ENCODE measurements at regions not wholly inside any gene's neighbourhood (a gene's known extent, or its start where the extent isn't known, plus 50 kb on each side); places are given as distances from the start of the nearest gene placed in this dataset.

DNA sequence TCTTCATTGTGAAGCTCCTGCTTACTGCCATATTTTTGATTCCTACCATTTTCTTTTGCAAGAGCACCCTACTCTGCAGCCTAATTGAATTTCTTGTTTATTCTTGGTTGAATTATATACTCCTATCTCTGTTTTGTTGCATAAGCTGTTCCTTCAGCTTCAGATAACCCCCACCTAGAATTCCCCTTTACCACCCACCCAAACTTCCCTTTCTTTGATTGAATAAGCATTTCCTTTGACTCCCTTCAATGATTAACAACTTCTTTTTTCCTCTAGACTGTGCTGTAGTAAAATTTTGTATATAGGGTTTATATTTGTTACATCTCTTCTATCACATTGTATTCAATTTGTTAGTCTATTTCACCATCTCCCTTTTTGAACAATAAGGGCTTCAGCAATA, 168.1 kb downstream of the GPR37 start:
- no peaks in the 10 kb centered on the region for H3K36me3 ChIP-seq
- H3K4me1 ChIP-seq: no peaks in the 10 kb centered on the region
- H3K9me3 ChIP-seq: no peaks in the 10 kb centered on the region
- intact Hi-C loops (cut with DNase I): no loop called here
- no peak overlapping the region for H3K4me3 ChIP-seq
- H3K27ac ChIP-seq: no peak overlapping the region
- no peak for DNase-seq (ENCODE audit: low spot score in 2 of 2)
- TF ChIP-seq CTCF (IDR thresholded peaks at IDR 0.05): no peak
- H3K27me3 ChIP-seq: no peaks in the 10 kb centered on the region

DNA sequence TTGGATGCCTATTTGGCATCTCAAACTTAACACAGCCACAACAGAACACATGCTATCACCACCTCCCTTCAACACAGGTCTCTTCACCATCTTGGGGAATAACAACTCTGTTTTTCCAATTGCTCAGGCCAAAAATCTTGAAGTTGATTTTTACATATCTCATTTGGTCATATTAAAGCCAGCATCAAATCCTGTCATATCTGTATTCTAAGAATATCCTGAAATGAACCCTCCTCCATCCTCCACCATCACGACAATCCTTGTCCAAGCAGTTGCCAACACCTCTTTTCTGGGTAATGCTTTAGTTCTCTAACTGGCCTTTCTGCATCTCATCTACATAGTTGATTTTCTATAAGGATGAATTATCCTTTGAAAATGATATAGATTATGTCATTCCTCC, 168.7 kb downstream of the GPR37 start:
- H3K36me3 ChIP-seq: no peaks in the 10 kb centered on the region
- DNase-seq (ENCODE audit: low spot score in 2 of 2): no peak
- no peaks in the 10 kb centered on the region for H3K27me3 ChIP-seq
- no peak overlapping the region for H3K27ac ChIP-seq
- intact Hi-C loops (cut with DNase I): no loop called here
- no peak for TF ChIP-seq CTCF (IDR thresholded peaks at IDR 0.05)
- no peaks in the 10 kb centered on the region for H3K9me3 ChIP-seq
- H3K4me3 ChIP-seq: no peak overlapping the region
- no peaks in the 10 kb centered on the region for H3K4me1 ChIP-seq

DNA sequence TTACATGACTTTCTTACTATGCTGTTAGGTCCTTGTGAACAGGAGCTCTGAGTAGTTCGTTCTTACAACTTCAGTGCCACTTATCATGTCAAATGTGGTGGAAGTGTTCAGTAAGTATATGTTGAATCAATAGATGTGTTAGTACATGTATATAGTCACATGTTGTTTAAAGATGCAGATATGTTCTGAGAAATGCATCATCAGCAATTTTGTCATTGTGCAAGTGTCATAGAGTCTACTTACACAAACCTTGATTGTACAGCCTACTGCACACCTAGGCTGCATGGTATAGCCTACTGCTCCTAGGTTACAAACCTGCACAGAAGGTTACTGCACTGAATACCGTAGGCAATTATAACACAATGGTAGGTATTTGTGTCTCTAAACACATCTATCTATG, 174.8 kb downstream of the GPR37 start:
- no peak overlapping the region for H3K4me3 ChIP-seq
- no peaks in the 10 kb centered on the region for H3K36me3 ChIP-seq
- H3K4me1 ChIP-seq: no peaks in the 10 kb centered on the region
- no peak for TF ChIP-seq CTCF (IDR thresholded peaks at IDR 0.05)
- intact Hi-C loops (cut with DNase I): no loop called here
- no peak overlapping the region for H3K27ac ChIP-seq
- no peaks in the 10 kb centered on the region for H3K27me3 ChIP-seq
- H3K9me3 ChIP-seq: no peaks in the 10 kb centered on the region
- no peak for DNase-seq (ENCODE audit: low spot score in 2 of 2)

- no peaks in the 10 kb centered on the region for H3K9me3 ChIP-seq
- no peak overlapping the region for H3K4me3 ChIP-seq
- no peaks in the 10 kb centered on the region for H3K4me1 ChIP-seq
- no peak for TF ChIP-seq CTCF (IDR thresholded peaks at IDR 0.05)
- intact Hi-C loops (cut with DNase I): no loop called here
- H3K27ac ChIP-seq: no peak overlapping the region
- H3K27me3 ChIP-seq: no peaks in the 10 kb centered on the region
- no peaks in the 10 kb centered on the region for H3K36me3 ChIP-seq
- no peak for DNase-seq (ENCODE audit: low spot score in 2 of 2)
Observed at GRCh38 chr7:124577256-124577655, 188.3 kb downstream of the GPR37 start.

DNA sequence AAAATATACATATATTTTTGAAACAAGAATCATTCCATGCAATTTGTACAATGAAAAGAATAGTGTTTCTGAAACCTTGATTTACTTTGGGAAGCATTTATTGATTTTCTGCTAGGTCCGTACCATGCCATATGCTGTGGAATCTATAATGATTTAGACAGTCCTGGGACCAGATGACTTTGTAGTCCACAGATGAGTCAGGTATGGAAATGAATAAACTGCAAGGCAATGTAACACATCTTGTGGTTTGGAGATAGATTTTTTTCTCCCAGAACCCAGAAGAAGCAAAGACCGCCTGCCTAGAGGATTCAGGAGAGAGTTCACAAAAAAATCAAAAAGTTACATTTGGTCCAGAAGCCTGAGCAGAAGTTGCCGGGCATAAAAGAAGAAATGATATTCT, 190.4 kb downstream of the GPR37 start:
- TF ChIP-seq CTCF (IDR thresholded peaks at IDR 0.05): no peak
- DNase-seq (ENCODE audit: low spot score in 2 of 2): no peak
- intact Hi-C loops (cut with DNase I): no loop called here
- H3K27ac ChIP-seq: no peak overlapping the region
- no peak overlapping the region for H3K4me3 ChIP-seq
- H3K27me3 ChIP-seq: no peaks in the 10 kb centered on the region
- no peaks in the 10 kb centered on the region for H3K4me1 ChIP-seq
- no peaks in the 10 kb centered on the region for H3K9me3 ChIP-seq
- no peaks in the 10 kb centered on the region for H3K36me3 ChIP-seq

GRCh38 chr7:124570558-124570957, 195.0 kb downstream of the GPR37 start:
- no peak overlapping the region for H3K27ac ChIP-seq
- H3K4me3 ChIP-seq: no peak overlapping the region
- no peaks in the 10 kb centered on the region for H3K9me3 ChIP-seq
- intact Hi-C loops (cut with DNase I): no loop called here
- no peaks in the 10 kb centered on the region for H3K4me1 ChIP-seq
- DNase-seq (ENCODE audit: low spot score in 2 of 2): no peak
- no peaks in the 10 kb centered on the region for H3K36me3 ChIP-seq
- H3K27me3 ChIP-seq: no peaks in the 10 kb centered on the region
- TF ChIP-seq CTCF (IDR thresholded peaks at IDR 0.05): no peak
